GM23338 (cell line): ENCODE measurements at regions not wholly inside any gene's neighbourhood (a gene's known extent, or its start where the extent isn't known, plus 50 kb on each side); places are given as distances from the start of the nearest gene placed in this dataset.

Source experiments
- CREB1 ChIP-seq: fragments of 250-450 bp; sonication (Bioruptor Pico); IDR thresholded peaks from 2 replicates; pipeline ENCODE4 v1.5.0; 2020; ENCODE audit warnings: low read depth, mild to moderate bottlenecking, moderate library complexity
- EZH2 ChIP-seq: fragments of 200-600 bp; sonication (generic); IDR thresholded peaks from one replicate; pipeline ENCODE4 v1.8.0; 2017; ENCODE audit warnings: antibody characterized with exemption, mild to moderate bottlenecking, low read depth; ENCODE audit not compliant: unreplicated experiment
- EZH2phosphoT487 ChIP-seq: fragments of 200-600 bp; sonication (generic); IDR thresholded peaks from one replicate; pipeline ENCODE4 v1.8.1; 2018; ENCODE audit warnings: antibody characterized with exemption; ENCODE audit not compliant: unreplicated experiment
- JUNB ChIP-seq: IDR thresholded peaks from one replicate; pipeline ENCODE4 v1.6.1; 2016; ENCODE audit warnings: antibody characterized with exemption; ENCODE audit not compliant: unreplicated experiment
- NANOG ChIP-seq: IDR thresholded peaks from 2 replicates; pipeline ENCODE4 v1.6.1; 2016; ENCODE audit warnings: antibody characterized with exemption, borderline replicate concordance
- POLR2AphosphoS5 ChIP-seq: IDR thresholded peaks from 2 replicates; pipeline ENCODE4 v1.6.1; 2016; ENCODE audit warnings: antibody characterized with exemption, low read depth
- STAT1 ChIP-seq: IDR thresholded peaks from one replicate; pipeline ENCODE4 v1.6.1; 2016; ENCODE audit warnings: antibody characterized with exemption; ENCODE audit not compliant: unreplicated experiment
- ZNF114 ChIP-seq: fragments of 250-450 bp; sonication (Bioruptor Pico); IDR thresholded peaks from 2 replicates; pipeline ENCODE4 v1.5.0; 2020; ENCODE audit warnings: mild to moderate bottlenecking, moderate library complexity
- ZNF331 ChIP-seq: fragments of 250-450 bp; sonication (Bioruptor Pico); IDR thresholded peaks from 2 replicates; pipeline ENCODE4 v1.5.0; 2020; ENCODE audit warnings: low read depth, mild to moderate bottlenecking, moderate library complexity
- TF ChIP-seq, protein P1 (sequence below), 2 experiments: fragments of 200-600 bp in 1 of 2; sonication (generic) in 1 of 2; conservative IDR thresholded peaks; 2 replicates each; pipeline versions ENCODE4 v1.5.1 to v1.6.1; 2016 to 2017; ENCODE audit warnings: antibody characterized with exemption in 2 of 2, low read depth in 2 of 2, mild to moderate bottlenecking in 2 of 2, moderate library complexity in 1 of 2
- TF ChIP-seq, protein P2 (sequence below): IDR thresholded peaks from one replicate; pipeline ENCODE4 v1.6.1; 2018; ENCODE audit warnings: antibody characterized with exemption; ENCODE audit not compliant: unreplicated experiment
- TF ChIP-seq, protein P3 (sequence below): IDR thresholded peaks from 2 replicates; pipeline ENCODE4 v1.6.1; 2016; ENCODE audit warnings: antibody characterized with exemption
- TF ChIP-seq, protein P4 (sequence below): fragments of 250-450 bp; sonication (Bioruptor Pico); IDR thresholded peaks from 2 replicates; pipeline ENCODE4 v1.5.0; 2020; ENCODE audit warnings: mild to moderate bottlenecking, moderate library complexity

DNA sequence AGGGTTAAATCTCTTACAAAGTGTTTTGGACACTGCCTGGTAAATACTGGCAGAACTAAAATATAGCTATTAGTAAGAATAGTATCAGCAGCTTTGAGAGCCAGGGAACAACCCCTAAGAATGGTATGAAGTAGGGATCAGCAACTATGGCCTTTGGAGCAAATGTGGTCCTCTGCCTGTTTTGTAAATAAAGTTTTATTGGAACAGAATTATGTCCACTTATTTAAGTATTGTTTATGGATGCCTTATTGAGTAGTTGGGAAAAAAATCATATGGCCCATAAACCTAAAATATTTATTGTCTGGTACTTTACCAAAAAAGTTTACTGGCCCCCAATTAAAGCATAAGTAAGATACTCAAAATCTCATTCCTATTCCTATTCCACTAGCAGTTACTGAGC lies 182.2 kb downstream of the PALM2AKAP2 start:
- TF ChIP-seq, protein P1, sequence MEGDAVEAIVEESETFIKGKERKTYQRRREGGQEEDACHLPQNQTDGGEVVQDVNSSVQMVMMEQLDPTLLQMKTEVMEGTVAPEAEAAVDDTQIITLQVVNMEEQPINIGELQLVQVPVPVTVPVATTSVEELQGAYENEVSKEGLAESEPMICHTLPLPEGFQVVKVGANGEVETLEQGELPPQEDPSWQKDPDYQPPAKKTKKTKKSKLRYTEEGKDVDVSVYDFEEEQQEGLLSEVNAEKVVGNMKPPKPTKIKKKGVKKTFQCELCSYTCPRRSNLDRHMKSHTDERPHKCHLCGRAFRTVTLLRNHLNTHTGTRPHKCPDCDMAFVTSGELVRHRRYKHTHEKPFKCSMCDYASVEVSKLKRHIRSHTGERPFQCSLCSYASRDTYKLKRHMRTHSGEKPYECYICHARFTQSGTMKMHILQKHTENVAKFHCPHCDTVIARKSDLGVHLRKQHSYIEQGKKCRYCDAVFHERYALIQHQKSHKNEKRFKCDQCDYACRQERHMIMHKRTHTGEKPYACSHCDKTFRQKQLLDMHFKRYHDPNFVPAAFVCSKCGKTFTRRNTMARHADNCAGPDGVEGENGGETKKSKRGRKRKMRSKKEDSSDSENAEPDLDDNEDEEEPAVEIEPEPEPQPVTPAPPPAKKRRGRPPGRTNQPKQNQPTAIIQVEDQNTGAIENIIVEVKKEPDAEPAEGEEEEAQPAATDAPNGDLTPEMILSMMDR (conservative IDR thresholded peaks at IDR 0.05; ENCODE audit: low read depth in 2 of 2) = no peak
- TF ChIP-seq EZH2phosphoT487 (no peak), POLR2AphosphoS5 (no peak), CREB1 (CRISPR knock-in tag) (no peak), NANOG (no peak), EZH2 (no peak), ZNF114 (CRISPR knock-in tag) (no peak), JUNB (no peak), STAT1 (no peak), ZNF331 (CRISPR knock-in tag) (no peak)
- TF ChIP-seq, protein P2, sequence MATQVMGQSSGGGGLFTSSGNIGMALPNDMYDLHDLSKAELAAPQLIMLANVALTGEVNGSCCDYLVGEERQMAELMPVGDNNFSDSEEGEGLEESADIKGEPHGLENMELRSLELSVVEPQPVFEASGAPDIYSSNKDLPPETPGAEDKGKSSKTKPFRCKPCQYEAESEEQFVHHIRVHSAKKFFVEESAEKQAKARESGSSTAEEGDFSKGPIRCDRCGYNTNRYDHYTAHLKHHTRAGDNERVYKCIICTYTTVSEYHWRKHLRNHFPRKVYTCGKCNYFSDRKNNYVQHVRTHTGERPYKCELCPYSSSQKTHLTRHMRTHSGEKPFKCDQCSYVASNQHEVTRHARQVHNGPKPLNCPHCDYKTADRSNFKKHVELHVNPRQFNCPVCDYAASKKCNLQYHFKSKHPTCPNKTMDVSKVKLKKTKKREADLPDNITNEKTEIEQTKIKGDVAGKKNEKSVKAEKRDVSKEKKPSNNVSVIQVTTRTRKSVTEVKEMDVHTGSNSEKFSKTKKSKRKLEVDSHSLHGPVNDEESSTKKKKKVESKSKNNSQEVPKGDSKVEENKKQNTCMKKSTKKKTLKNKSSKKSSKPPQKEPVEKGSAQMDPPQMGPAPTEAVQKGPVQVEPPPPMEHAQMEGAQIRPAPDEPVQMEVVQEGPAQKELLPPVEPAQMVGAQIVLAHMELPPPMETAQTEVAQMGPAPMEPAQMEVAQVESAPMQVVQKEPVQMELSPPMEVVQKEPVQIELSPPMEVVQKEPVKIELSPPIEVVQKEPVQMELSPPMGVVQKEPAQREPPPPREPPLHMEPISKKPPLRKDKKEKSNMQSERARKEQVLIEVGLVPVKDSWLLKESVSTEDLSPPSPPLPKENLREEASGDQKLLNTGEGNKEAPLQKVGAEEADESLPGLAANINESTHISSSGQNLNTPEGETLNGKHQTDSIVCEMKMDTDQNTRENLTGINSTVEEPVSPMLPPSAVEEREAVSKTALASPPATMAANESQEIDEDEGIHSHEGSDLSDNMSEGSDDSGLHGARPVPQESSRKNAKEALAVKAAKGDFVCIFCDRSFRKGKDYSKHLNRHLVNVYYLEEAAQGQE = no peak
- TF ChIP-seq, protein P3, sequence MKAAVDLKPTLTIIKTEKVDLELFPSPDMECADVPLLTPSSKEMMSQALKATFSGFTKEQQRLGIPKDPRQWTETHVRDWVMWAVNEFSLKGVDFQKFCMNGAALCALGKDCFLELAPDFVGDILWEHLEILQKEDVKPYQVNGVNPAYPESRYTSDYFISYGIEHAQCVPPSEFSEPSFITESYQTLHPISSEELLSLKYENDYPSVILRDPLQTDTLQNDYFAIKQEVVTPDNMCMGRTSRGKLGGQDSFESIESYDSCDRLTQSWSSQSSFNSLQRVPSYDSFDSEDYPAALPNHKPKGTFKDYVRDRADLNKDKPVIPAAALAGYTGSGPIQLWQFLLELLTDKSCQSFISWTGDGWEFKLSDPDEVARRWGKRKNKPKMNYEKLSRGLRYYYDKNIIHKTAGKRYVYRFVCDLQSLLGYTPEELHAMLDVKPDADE = no peak
- TF ChIP-seq, protein P4, sequence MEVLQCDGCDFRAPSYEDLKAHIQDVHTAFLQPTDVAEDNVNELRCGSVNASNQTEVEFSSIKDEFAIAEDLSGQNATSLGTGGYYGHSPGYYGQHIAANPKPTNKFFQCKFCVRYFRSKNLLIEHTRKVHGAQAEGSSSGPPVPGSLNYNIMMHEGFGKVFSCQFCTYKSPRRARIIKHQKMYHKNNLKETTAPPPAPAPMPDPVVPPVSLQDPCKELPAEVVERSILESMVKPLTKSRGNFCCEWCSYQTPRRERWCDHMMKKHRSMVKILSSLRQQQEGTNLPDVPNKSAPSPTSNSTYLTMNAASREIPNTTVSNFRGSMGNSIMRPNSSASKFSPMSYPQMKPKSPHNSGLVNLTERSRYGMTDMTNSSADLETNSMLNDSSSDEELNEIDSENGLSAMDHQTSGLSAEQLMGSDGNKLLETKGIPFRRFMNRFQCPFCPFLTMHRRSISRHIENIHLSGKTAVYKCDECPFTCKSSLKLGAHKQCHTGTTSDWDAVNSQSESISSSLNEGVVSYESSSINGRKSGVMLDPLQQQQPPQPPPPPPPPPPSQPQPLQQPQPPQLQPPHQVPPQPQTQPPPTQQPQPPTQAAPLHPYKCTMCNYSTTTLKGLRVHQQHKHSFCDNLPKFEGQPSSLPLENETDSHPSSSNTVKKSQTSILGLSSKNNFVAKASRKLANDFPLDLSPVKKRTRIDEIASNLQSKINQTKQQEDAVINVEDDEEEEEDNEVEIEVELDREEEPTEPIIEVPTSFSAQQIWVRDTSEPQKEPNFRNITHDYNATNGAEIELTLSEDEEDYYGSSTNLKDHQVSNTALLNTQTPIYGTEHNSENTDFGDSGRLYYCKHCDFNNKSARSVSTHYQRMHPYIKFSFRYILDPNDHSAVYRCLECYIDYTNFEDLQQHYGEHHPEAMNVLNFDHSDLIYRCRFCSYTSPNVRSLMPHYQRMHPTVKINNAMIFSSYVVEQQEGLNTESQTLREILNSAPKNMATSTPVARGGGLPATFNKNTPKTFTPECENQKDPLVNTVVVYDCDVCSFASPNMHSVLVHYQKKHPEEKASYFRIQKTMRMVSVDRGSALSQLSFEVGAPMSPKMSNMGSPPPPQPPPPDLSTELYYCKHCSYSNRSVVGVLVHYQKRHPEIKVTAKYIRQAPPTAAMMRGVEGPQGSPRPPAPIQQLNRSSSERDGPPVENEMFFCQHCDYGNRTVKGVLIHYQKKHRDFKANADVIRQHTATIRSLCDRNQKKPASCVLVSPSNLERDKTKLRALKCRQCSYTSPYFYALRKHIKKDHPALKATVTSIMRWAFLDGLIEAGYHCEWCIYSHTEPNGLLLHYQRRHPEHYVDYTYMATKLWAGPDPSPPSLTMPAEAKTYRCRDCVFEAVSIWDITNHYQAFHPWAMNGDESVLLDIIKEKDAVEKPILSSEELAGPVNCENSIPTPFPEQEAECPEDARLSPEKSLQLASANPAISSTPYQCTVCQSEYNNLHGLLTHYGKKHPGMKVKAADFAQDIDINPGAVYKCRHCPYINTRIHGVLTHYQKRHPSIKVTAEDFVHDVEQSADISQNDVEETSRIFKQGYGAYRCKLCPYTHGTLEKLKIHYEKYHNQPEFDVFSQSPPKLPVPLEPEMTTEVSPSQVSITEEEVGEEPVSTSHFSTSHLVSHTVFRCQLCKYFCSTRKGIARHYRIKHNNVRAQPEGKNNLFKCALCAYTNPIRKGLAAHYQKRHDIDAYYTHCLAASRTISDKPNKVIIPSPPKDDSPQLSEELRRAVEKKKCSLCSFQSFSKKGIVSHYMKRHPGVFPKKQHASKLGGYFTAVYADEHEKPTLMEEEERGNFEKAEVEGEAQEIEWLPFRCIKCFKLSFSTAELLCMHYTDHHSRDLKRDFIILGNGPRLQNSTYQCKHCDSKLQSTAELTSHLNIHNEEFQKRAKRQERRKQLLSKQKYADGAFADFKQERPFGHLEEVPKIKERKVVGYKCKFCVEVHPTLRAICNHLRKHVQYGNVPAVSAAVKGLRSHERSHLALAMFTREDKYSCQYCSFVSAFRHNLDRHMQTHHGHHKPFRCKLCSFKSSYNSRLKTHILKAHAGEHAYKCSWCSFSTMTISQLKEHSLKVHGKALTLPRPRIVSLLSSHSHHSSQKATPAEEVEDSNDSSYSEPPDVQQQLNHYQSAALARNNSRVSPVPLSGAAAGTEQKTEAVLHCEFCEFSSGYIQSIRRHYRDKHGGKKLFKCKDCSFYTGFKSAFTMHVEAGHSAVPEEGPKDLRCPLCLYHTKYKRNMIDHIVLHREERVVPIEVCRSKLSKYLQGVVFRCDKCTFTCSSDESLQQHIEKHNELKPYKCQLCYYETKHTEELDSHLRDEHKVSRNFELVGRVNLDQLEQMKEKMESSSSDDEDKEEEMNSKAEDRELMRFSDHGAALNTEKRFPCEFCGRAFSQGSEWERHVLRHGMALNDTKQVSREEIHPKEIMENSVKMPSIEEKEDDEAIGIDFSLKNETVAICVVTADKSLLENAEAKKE (CRISPR knock-in tag) = no peak
